MV-4-11 (cell line): ENCODE measurements at regions not wholly inside any gene's neighbourhood (a gene's known extent, or its start where the extent isn't known, plus 50 kb on each side); places are given as distances from the start of the nearest gene placed in this dataset.
"Not testable (repeated sequence)": the region's sequence is repeated elsewhere in the genome, so short reads cannot be mapped to it uniquely, and the experiment has no call there.

Experiments used
- DNase-seq: peaks from one replicate; lab custom pipeline; 2025; lab: John Stamatoyannopoulos, UW

DNA sequence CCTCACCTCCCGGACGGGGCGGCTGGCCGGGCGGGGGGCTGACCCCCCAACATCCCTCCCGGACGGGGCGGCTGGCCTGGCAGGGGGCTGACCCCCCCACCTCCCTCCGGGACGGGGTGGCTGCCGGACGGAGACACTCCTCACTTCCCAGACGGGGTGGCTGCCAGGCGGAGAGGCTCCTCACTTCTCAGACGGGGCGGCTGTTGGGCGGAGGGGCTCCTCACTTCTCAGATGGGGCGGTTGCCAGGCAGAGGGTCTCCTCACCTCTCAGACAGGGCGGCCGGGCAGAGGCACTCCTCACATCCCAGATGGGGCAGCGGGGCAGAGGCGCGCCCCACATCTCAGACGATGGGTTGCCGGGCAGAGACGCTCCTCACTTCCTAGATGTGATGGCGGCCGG lies 1280.7 kb upstream of the SEL1L start:
- not testable (repeated sequence) for DNase-seq

DNA sequence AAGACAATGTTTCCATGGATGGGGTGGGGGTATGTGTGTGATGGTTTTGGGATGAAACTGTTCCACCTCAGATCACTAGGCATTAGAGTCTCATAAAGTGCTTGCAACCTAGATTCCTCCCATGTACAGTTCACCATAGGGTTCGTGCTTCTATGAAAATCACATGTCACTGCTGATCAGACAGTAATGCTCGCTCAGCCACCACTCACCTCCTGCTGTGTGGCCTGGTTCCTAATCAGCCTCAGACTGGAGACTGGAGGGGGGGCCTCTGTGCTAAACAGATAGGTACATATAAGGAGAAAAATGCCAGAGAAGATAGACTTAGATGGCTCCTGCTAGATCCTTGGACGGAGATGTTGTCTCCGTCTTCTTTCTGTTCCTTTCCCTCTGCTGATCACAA lies 1296.9 kb upstream of the SEL1L start:
- DNase-seq, result no peak

DNA sequence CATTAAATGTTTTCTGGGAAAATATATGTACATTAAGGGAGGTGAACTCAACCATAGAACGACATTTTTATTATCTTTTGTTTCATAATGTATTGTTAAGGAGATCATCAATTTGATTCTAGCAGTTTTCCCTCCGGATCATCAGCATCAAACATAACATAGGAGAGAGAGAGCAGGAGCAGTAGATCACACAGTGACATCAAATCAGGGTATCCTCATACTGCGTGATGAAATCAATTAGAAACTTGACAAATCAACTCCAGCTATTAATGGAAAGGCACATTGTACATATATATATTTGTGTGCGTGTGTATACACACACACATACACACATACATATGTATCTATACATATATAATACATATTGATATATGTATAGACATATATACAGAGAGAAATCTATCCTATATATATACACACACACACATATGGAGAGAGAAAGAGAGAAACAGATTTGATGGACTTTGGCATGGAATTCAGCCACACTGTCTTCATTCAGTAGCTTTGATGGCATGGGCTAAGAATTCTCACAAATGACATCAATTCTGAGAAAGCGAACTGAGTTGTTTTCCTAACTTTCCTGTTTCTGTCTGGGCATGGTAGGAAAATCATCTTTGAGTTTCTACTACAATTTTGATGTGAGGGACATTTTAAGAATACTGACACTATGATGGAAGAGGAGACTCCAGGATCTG lies 1302.8 kb upstream of the SEL1L start:
- DNase-seq, result no peak

DNA sequence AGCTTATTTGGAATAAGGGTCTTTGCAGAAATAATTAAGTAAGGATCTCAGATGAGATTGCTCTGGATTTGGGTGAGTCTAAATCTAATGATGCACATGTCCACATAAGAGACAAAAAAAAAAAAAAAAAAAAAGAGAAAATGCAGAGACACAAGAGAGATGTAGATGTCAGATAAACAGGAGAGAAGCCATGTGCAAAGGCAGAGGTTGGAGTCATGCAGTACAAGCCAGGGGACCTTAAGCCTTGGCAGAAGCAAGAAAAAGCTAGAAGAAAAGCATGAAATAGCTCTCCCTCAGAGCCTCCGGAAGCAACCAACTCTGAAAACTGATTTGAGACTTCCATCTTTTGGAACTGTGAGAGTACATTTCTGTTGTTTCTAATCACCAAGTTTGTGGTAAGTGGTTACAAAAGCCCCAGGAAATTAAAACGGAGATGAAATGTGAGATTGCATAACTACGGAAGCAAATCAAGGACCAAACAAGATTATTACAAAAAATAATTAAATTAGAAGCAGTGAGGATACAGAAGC lies 1304.0 kb upstream of the SEL1L start:
- no peak for DNase-seq

DNA sequence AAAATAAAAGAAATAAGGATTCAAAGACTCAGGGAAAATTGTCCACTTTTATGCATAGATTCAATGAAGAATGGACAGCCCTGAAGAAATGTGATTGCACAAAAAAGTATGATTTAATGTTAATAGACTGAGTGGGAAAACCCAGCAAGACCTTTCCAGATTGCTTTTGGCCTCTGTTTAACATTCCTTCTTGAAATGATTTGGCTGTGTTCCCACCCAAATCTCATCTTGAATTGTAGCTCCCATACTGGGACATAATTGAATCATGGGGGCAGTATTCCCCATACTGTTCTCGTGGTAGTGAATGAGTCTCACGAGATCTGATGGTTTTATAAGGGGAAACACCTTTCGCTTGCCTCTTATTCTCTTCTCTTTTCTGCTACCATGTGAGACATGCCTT lies 1316.9 kb upstream of the SEL1L start:
- DNase-seq, result no peak

DNA sequence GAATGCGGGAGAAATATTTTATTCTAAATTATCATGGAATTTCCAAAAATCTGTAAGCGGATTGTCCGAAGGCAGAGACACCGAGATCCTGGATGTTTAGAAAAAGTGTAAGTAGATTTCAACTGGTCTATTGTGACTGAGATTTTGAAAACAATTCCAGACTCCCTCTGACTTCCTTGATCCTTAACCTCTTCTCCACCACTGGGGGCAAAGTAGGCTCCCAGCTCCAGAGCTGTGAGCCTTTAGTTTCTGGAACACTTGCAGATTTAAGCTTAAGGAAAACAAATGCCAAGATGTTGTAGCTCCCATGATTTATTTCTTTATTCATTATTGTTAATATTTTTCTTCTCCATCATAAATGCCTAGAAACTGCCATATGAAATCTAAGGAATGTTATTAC lies 1320.5 kb upstream of the SEL1L start:
- DNase-seq, result no peak

DNA sequence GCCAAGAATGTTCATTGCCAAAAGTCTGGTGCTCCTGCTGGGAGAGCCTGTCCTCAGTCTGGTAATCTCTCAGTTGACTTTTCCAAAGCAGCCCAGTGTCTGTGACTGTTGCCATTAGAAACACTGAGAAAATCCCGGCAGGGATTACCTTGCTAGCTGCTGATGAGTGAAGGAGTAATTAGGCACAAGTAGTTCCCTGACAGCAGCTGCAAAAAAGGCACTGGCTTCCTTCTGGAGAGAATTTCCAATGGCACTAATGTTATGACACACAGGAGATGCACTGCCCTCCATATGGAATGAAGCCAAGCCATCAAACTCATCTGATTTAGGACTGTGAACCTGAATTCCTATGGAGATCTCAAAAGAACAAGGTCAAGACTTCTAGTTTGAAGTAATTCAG lies 1321.2 kb upstream of the SEL1L start:
- DNase-seq, result no peak

DNA sequence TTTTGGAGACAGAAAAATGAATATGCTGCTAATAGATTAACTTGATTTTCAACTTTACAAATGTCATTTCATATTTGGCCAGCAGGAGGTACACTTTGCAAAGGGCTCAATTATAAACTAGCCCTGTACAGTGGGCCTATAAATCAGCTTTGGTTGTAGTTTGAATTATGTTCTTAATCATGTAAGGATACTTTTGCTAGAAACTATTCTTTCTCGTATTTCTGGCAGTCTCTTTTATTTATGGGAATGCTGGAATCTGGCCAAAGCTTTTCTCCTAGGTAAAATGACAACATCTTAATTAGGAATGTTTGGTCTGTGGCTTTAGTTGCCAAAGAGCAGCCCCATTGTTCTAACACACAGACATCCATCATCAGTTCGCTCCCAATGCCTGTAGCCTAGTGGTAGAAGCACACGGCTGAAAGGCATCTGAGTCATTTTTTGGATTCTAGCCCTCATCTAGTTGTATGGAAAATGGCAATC lies 1322.3 kb upstream of the SEL1L start:
- DNase-seq, result peak; percentile 1

DNA sequence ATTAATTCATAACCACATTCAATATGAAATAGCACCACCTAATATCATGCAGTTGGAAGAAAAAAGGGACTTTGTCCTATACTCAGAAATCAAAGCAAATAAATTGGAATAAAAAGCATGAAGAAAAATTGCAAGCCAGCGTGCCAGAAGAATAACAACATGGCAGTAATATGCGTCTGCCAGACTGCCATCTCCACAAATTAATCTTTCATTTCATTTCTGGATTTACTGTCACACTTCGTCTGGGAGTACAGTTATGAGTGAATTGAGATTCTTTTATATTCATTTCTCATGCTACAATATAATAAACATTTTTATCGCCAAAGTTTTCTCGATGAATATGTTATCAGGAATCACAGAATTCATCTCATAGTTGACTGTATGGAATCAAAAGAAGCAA lies 1327.7 kb upstream of the SEL1L start:
- DNase-seq, result no peak

DNA sequence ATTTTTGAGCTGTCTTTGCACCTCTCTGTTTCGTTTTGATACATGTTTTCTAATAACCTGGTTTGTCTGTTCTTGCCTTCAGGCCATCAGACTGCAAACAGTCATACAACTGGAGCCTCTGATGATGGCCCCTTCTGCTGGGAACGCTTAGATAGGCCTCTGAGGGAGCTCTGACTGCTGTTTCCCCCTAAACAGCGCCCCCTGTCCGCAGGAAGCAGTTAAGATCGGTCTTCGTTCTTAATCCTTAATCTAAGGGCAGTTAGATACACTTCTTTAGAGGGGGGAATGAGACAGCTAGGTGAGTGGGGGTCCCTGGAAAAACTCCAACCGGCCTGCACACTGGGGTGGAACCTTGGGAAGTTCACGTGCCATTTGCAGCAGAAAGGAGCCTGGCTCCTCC lies 1338.8 kb upstream of the SEL1L start:
- DNase-seq, result no peak

DNA sequence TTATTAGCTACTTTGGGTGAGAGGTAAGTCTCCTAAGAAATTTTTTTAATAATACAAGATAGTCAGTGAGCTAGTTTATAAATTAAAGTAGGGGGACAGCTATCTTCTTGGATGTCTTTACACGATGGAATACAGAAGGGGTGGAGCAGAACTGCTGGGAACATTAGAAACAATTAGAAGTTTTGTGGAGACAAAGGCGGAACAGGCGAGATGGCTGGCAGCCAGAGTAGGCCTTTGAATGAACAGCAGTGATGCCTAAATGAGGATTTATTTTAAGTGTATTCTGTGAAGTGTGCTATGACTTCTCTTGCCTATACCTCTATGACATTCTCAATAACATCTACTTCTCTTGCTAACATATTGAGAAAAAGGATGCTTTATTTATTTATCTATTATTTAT lies 1345.3 kb upstream of the SEL1L start:
- no peak for DNase-seq

DNA sequence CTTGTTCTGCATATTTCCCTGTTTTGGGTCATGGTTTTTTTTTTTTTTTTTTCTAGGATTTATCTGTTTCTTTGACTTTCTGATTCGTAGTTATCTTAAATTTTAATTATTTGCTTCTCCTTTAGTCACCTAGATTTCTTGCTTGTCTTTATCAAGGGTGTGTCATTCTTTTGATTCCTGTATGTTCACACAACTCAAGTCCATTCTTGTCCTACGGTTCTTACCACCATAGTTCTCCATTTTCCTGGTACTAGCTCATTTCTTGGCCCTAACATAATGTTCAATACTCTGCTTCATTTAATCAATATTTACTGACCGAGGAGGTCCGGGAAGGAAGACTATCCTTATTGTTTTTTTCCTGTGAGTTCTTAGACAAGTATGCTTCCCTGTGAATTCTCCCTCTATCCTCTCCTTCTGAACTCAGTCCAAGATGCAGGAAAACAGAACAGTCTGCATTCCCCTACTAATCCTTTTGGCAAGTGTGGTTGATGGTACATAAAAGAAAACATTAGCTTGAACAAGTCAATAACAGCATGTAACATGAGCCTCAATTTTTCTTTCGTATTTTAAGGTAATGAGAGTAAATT lies 1346.4 kb upstream of the SEL1L start:
- no peak for DNase-seq

DNA sequence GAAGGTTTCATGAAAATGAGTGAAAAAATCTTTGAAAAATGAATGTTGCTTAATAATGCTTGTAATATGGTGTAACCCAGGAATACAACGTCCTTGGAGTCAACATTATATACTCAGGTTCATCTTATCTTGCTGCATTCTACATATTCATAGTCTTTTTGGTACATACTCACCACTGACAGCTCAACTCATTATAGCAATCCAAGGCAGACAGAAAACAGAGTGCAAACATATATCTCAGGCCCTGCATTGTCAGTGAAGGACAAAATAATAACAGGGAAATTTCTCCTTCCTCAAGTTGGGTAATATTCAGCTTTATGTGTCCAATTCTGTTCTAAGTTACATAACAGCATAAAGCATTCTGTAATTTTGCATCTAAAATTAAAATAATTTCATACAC lies 1353.0 kb upstream of the SEL1L start:
- DNase-seq, result no peak

DNA sequence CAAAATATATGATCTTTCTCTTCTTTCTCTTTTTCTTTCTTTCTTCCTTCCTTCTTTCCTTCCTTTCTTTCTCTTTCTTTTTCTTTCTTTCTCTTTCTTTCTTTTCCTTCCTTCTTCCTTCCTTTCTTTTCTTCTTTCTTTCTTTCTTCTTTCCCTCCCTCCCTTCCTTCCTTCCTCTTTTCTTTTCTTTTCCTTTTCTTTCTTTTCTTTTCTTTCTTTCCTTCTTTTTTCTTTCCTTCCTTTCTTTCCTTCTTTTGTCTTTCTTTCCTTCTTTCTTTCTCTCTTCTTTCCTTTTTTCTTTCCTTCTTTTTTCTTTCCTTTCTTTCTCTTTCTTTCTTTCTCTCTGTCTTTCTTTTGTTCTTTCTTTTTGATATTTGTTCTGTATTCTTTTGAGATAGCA lies 1356.0 kb upstream of the SEL1L start:
- DNase-seq, result no peak

DNA sequence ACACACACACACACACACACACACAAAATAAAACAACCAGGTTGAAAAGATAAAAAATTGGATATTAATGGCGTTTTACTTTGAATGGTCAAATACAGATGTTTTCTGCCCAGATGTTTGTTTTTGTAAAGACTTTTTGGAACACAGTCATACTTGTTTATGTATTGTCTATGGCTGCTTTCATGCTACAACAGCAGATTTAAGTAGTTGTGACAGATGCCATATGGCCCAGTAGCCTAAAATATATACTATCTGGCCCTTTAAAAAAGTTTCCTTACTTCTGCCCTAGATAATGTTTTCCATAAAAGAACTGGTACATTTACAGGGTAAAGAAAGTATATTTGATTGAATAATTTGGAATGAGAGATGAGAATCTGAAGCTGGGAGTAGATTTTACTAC lies 1362.8 kb upstream of the SEL1L start:
- no peak for DNase-seq

DNA sequence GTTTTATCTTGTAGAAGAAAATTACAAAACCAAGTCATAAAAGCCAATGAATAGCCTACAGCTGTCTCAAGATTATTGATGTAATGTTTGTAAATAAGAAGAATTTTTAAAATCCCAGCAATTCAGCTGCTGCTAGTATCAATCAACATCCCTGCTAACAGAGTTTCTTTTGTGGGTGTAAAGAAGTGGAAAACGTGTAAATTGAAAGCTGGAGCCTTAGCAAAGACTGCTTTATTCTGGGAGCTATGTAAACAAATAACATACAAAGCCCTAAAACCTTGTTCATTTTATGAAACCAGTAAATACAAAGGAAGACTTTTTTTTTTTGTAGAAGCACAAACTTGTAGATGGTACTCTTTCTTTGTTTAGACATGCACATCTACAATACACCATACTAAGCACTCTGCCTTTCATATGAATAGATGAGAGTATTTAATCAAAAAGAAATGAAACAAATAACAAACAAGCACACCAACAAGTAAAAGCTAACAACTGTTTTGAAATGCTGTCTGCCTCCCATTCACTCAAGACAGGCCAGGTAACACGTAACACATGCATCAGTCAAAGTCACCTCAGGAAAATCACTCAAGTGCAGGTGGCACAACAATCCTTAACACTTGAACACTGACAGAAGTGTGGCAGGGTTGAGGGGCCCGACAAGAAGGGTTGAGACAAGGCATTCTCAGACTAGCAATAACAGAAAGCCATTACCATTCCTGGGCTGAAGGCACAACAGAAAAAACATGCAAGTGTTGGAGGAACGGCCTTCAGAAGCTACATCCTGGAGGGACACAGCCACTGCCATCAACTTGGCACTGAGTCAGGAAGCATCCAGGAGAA lies 1364.0 kb upstream of the SEL1L start:
- no peak for DNase-seq

DNA sequence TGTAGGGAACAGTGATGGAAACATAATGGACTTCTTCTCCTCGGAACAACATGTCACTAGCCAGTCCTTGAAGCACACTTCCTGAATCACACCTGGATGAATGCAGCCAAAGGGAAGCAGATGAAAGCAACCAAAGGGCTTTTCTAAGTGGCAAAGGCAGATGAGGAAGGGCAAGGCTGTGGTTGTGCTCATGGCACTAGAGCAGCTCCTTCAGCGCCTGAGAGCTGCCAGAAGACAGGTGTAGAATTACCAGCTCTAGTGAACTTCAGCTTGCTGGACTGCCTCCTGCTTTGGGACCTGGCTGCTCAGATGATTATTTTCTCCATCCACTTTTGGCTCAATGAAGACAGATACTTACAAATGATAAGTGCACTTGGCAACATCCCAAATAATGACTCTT lies 1372.1 kb upstream of the SEL1L start:
- no peak for DNase-seq

DNA sequence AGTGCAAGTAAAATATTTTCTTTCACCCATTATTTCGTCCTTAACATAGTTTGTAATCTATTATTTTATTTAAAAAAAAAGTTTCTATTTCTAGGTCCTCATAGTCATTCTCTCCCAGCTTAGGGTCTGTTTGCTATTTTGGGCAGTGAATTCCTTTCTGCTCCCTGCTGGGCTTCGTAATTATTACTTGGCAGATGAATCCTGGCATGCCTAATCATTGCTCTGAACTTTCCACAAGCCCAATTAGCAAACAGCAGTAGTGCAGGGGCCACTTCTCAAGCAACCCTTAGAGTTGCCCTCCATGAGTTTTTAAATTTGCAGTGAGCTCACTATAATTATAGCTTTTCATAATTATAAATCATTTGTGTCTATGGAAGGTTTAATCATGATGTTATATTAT lies 1378.3 kb upstream of the SEL1L start:
- no peak for DNase-seq

DNA sequence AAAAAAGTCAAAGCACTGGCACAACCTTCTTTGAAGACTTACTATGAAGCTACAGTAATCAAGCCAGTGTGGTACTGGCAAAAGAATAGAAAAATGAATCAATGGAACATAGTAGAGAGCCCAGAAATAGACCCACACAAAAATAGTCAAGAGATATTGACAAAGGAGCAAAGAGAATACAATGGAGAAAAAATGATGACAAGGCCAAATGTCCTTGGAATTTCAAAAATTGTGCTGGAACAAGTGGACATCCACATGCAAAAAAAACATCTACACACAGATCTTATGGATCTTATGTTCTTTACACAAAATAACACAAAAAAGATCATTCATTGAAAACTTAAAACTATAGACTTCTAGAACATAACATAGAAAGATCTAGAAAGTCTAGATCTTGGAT lies 1379.7 kb upstream of the SEL1L start:
- DNase-seq, result no peak

DNA sequence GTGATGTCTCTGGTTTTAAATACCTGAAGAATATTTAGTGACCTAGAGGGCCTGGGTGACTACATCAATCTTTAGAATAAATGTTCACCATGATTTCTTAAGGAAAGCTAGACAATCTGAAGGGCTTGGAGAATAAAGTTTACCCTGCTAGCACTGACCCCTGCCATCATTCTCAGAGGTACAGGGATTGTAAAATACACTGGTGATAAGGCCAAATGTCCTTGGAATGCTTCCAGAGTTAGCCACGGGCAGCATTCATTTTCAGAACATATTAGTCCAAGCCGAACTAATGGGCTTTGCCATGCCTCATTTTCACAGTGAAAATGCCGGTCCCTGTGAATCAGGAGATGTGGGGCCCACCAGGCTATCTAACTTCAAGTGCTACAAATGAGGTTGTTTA lies 1381.7 kb upstream of the SEL1L start:
- DNase-seq, result no peak

DNA sequence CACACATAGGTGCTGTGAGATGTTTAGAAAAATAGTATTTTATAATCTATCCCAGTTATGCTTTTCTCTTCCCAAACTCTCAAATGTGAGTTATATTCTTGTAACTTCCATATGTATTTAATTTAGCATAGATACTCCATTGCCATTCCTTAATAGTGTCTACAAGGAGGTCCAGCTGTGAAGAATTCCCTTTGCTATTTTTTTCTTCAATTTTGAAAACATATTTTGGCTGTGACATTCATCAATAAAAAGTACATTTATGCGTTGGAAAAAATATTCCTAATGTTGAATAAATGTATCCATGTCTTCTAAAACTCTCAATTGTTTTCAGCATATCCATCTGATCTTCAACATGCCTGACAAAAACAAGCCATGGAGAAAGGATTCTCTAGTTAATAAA lies 1402.0 kb upstream of the SEL1L start:
- DNase-seq, result no peak

DNA sequence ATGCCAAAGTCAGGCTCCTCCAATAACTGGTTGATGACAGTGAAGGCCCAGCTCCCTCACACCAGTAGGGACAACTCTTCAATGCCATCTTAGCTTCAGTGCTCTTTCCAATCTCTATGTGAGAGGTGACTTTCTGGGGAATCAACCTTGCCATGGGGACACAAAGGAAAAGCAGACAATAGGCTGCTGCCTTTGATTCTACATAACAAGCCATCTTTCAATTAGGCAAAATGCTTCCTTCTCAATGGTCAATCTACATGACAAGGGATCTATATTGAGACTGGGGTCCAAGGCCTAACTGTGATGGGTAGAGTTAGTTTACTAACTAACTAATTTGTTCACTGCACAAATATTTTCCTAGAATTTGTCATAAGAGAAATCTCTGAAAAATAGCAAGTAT lies 1417.5 kb upstream of the SEL1L start:
- no peak for DNase-seq

DNA sequence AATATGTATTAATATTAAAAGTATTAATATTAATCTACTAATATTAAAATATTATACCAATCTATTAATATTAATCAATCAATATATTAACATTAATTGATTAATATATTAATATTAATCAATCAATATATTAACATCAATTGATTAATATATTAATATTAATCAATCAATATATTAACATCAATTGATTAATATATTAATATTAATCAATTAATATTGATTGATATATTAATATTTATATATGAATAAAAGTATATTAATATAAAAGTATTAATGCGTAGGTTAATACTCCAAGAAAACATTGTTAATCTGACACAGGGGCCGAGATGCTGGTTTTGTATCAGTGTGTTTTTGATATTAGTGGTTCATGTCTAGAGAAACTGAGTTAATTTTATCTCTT lies 1430.1 kb upstream of the SEL1L start:
- DNase-seq, result no peak
